Lower lobe of right lung (tissue), 2 donors: ENCODE measurements at regions not wholly inside any gene's neighbourhood (a gene's known extent, or its start where the extent isn't known, plus 50 kb on each side); places are given as distances from the start of the nearest gene placed in this dataset.
"Not testable (repeated sequence)": the region's sequence is repeated elsewhere in the genome, so short reads cannot be mapped to it uniquely, and the experiment has no call there.

Source experiments
- ATAC-seq, 2 donors: fragments of 200-7000 bp; cut with Tn5 transposase; one replicate each; pipeline ENCODE4 v1.9.1; 2020 to 2022; ENCODE audit warnings: mild to moderate bottlenecking in 2 of 2, moderate library complexity in 2 of 2
- DNase-seq: peaks from one replicate; pipeline ENCODE4 v3.0.0-alpha.2; 2020
- H3K27ac ChIP-seq: fragments of 200-600 bp; one replicate; pipeline ENCODE4 v1.8.0; 2022
- H3K27me3 ChIP-seq: fragments of 200-600 bp; one replicate; pipeline ENCODE4 v1.8.0; 2022; ENCODE audit warnings: low read depth
- H3K36me3 ChIP-seq: fragments of 200-600 bp; one replicate; pipeline ENCODE4 v1.8.0; 2022; ENCODE audit warnings: mild to moderate bottlenecking
- H3K4me1 ChIP-seq: fragments of 200-600 bp; one replicate; pipeline ENCODE4 v1.8.0; 2022
- H3K4me3 ChIP-seq: fragments of 200-600 bp; one replicate; pipeline ENCODE4 v1.8.0; 2022; ENCODE audit warnings: mild to moderate bottlenecking
- H3K9me3 ChIP-seq: fragments of 200-600 bp; one replicate; pipeline ENCODE4 v1.8.0; 2022
- intact Hi-C: fragments of 100-400 bp; cut with DNase I; formaldehyde crosslinking; loops from one replicate; pipeline ENCODE4 v1.11.0; 2022
- TF ChIP-seq, protein P1 (sequence below): fragments of 200-600 bp; IDR thresholded peaks from one replicate; pipeline ENCODE4 v1.8.0; 2022; ENCODE audit warnings: antibody characterized with exemption, mild to moderate bottlenecking
- donor health status: DM: no; HTN: yes; CAD: no; lungs with severe emphysema.

GRCh38 chr2:191506515-191506914 is 171.4 kb upstream of the NABP1 start:
- peaks cover 1% of the 10 kb centered on the region for H3K4me1 ChIP-seq
- H3K4me3 ChIP-seq, result no peak overlapping the region
- H3K36me3 ChIP-seq, result no peaks in the 10 kb centered on the region
- TF ChIP-seq, protein P1, sequence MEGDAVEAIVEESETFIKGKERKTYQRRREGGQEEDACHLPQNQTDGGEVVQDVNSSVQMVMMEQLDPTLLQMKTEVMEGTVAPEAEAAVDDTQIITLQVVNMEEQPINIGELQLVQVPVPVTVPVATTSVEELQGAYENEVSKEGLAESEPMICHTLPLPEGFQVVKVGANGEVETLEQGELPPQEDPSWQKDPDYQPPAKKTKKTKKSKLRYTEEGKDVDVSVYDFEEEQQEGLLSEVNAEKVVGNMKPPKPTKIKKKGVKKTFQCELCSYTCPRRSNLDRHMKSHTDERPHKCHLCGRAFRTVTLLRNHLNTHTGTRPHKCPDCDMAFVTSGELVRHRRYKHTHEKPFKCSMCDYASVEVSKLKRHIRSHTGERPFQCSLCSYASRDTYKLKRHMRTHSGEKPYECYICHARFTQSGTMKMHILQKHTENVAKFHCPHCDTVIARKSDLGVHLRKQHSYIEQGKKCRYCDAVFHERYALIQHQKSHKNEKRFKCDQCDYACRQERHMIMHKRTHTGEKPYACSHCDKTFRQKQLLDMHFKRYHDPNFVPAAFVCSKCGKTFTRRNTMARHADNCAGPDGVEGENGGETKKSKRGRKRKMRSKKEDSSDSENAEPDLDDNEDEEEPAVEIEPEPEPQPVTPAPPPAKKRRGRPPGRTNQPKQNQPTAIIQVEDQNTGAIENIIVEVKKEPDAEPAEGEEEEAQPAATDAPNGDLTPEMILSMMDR, result no peak
- H3K27me3 ChIP-seq, result no peaks in the 10 kb centered on the region
- ATAC-seq, result no peak
- DNase-seq, result no peak
- peaks cover 4% of the 10 kb centered on the region for H3K9me3 ChIP-seq
- intact Hi-C loops, result no loop called here
- H3K27ac ChIP-seq, result no peak overlapping the region

DNA sequence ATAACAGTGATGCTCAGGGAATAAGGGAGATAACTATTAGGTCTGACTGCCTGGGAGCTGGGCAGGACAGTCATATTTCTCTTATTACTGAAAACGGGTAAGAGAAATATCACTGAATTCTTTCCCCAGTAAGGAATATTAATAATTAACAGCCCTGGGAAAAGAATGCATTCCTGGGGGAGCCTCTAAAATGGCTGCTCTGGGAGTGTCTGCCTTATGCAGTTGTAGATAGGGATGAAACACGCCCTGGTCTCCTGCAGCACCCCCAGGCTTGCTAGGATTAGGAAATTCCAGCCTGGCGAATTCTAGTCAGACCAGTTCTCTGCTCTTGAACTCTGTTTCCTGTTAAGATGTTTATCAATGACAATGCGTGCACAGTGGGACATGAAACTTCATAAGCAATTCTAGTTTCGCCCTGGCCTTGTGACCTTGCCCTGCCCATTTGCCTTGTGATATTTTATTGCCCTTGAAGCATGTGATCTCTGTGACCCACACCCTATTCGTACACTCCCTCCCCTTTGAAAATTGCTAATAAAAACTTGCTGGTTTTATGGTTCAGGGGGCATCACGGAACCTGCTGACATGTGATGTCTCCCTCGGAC is 170.6 kb upstream of the NABP1 start:
- H3K9me3 ChIP-seq, H3K4me1 ChIP-seq, intact Hi-C loops, H3K4me3 ChIP-seq, H3K36me3 ChIP-seq, ATAC-seq, H3K27me3 ChIP-seq, DNase-seq, H3K27ac ChIP-seq: not testable (repeated sequence)

DNA sequence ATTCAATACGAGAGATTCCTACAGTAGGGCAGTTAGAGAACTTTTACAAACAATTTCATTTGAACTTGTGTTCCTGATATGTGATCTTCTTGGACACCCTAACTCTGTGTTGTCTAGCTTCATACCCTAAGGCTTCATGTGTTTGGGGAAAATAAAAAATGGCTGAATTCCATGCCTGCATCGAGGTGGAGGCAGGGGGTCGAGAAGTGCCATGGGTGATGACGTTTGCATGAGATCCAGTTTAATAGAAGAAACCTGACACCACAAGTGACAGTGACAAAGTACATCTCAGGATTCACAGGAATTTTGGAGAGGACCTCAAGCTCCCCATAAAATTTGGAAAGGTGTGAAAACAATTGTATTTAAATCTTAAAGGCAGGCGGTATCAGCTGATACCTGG is 169.2 kb upstream of the NABP1 start:
- H3K27me3 ChIP-seq, result no peaks in the 10 kb centered on the region
- no peak overlapping the region for H3K4me3 ChIP-seq
- intact Hi-C loops, result no loop called here

GRCh38 chr2:191512216-191512835 is 165.6 kb upstream of the NABP1 start:
- intact Hi-C loops, result no loop called here
- no peak overlapping the region for H3K27ac ChIP-seq
- TF ChIP-seq, protein P1, result no peak
- no peak overlapping the region for H3K4me3 ChIP-seq
- no peaks in the 10 kb centered on the region for H3K4me1 ChIP-seq
- no peaks in the 10 kb centered on the region for H3K27me3 ChIP-seq
- ATAC-seq (peak; percentile 66 to 72), DNase-seq (no peak)
- peaks cover 4% of the 10 kb centered on the region for H3K9me3 ChIP-seq
- H3K36me3 ChIP-seq, result no peaks in the 10 kb centered on the region

More for the DNA sequence above, 169.2 kb upstream of the NABP1 start:
- DNase-seq (no peak), ATAC-seq (no peak)
- H3K36me3 ChIP-seq, result no peaks in the 10 kb centered on the region
- H3K4me1 ChIP-seq, result no peaks in the 10 kb centered on the region
- peaks cover 4% of the 10 kb centered on the region for H3K9me3 ChIP-seq
- TF ChIP-seq, protein P1, result no peak
- no peak overlapping the region for H3K27ac ChIP-seq

- no peaks in the 10 kb centered on the region for H3K4me1 ChIP-seq
- ATAC-seq (no peak), DNase-seq (no peak)
- H3K4me3 ChIP-seq, result no peak overlapping the region
- no peaks in the 10 kb centered on the region for H3K36me3 ChIP-seq
- no peak overlapping the region for H3K27ac ChIP-seq
- H3K9me3 ChIP-seq, result peaks cover 1% of the 10 kb centered on the region
- intact Hi-C loops, result no loop called here
- H3K27me3 ChIP-seq, result no peaks in the 10 kb centered on the region
- TF ChIP-seq, protein P1, result no peak
Observed at GRCh38 chr2:191512874-191513273, 165.1 kb upstream of the NABP1 start.

- no peaks in the 10 kb centered on the region for H3K9me3 ChIP-seq
- H3K4me1 ChIP-seq, result no peaks in the 10 kb centered on the region
- no peaks in the 10 kb centered on the region for H3K27me3 ChIP-seq
- TF ChIP-seq, protein P1, result no peak
- H3K27ac ChIP-seq, result no peak overlapping the region
- no peak for DNase-seq
- no peaks in the 10 kb centered on the region for H3K36me3 ChIP-seq
- ATAC-seq, result no peak
- intact Hi-C loops, result no loop called here
- H3K4me3 ChIP-seq, result no peak overlapping the region
Observed at GRCh38 chr2:191514613-191515012, 163.3 kb upstream of the NABP1 start.
